GM12878 (cell line): ENCODE measurements at regions not wholly inside any gene's neighbourhood (a gene's known extent, or its start where the extent isn't known, plus 50 kb on each side); places are given as distances from the start of the nearest gene placed in this dataset.

ENCODE experiments used
- ATAC-seq: fragments of 200-7000 bp; cut with Tn5 transposase; 3 replicates; pipeline ENCODE4 v1.9.1; 2020; ENCODE audit warnings: mild to moderate bottlenecking, moderate library complexity
- BruUV-seq: library from RNA; stranded (reverse); fragments of 400-500 nt; replicated peaks from 2 replicates; lab custom pipeline; 2021; lab: Mats Ljungman, UMichigan
- CTCF ChIA-PET: fragments of 300-600 bp; sonication (Branson Sonifier 250); formaldehyde crosslinking; extraction: SDS; loops from one replicate; lab custom pipeline; 2021; ENCODE audit warnings: inconsistent platforms; lab: Yijun Ruan, JAX
- POLR2A ChIA-PET: fragments of 350-600 bp; formaldehyde crosslinking; extraction: SDS; loops from one replicate; lab custom pipeline; 2021; ENCODE audit warnings: inconsistent platforms; lab: Charles Lee
- RAD21 ChIA-PET: fragments of 300-600 bp; sonication (Branson Sonifier 250); formaldehyde crosslinking; loops from one replicate; lab custom pipeline; 2023; ENCODE audit warnings: antibody characterized with exemption; ENCODE audit not compliant: unreplicated experiment; lab: Charles Lee
- SMC1A ChIA-PET: fragments of 300-600 bp; sonication (Branson Sonifier 250); formaldehyde crosslinking; loops from one replicate; lab custom pipeline; 2023; ENCODE audit not compliant: unreplicated experiment, uncharacterized antibody; lab: Charles Lee
- DNase-seq: peaks from one replicate; pipeline ENCODE4 v3.0.0-alpha.2; 2011; ENCODE audit warnings: low read depth, low spot score
- FAIRE-seq: peaks from 3 replicates; lab custom pipeline; 2011; peaks lifted over from hg19 to GRCh38; lab: Jason Lieb, UNC
- H2AFZ ChIP-seq: 2 replicates; pipeline ENCODE4 v1.6.0; 2011; ENCODE audit warnings: low read depth, low read length, control low read depth; ENCODE audit not compliant: control insufficient read depth
- H3K27ac ChIP-seq: 2 replicates; pipeline ENCODE4 v1.5.1; 2011; ENCODE audit warnings: control low read depth; ENCODE audit not compliant: control insufficient read depth, insufficient read depth
- H3K27me3 ChIP-seq, 2 experiments: replicated peaks in 1 of 2; 2 replicates each; pipeline versions ENCODE4 v1.6.0 to v1.6.1; 2011; ENCODE audit warnings: low read length in 1 of 2; ENCODE audit not compliant: control insufficient read depth in 2 of 2, insufficient read depth in 2 of 2
- H3K36me3 ChIP-seq, 2 experiments: 2 replicates each; pipeline ENCODE4 v1.5.1; 2011; ENCODE audit warnings: low read length in 1 of 2; ENCODE audit not compliant: control insufficient read depth in 2 of 2, insufficient read depth in 2 of 2
- H3K4me1 ChIP-seq: 2 replicates; pipeline ENCODE4 v1.6.1; 2011; ENCODE audit warnings: mild to moderate bottlenecking, low read length, moderate library complexity, mixed read lengths; ENCODE audit not compliant: control insufficient read depth, insufficient read depth
- H3K4me2 ChIP-seq: 2 replicates; pipeline ENCODE4 v1.6.0; 2011; ENCODE audit warnings: control low read depth; ENCODE audit not compliant: control insufficient read depth, insufficient read depth
- H3K4me3 ChIP-seq: fragments of 200-600 bp; sonication (generic); 2 replicates; pipeline ENCODE4 v1.5.1; 2016
- H3K79me2 ChIP-seq: 2 replicates; pipeline ENCODE4 v1.6.0; 2011; ENCODE audit warnings: low read length; ENCODE audit not compliant: control insufficient read depth, insufficient read depth
- H3K9ac ChIP-seq: 2 replicates; pipeline ENCODE4 v1.8.0; 2011; ENCODE audit warnings: low read length, control low read depth, mixed read lengths; ENCODE audit not compliant: control insufficient read depth, insufficient read depth
- H3K9me3 ChIP-seq: replicated peaks from 3 replicates; pipeline ENCODE4 v1.5.1; 2011; ENCODE audit warnings: mild to moderate bottlenecking, low read length; ENCODE audit not compliant: control insufficient read depth, insufficient read depth
- H4K20me1 ChIP-seq: 2 replicates; pipeline ENCODE4 v1.6.0; 2011; ENCODE audit not compliant: control insufficient read depth, insufficient read depth
- CTCF ChIP-seq, 3 experiments: IDR thresholded peaks in 2 of 3; conservative IDR thresholded peaks in 1 of 3; 2 replicates each; pipeline ENCODE4 v1.5.1; 2011; ENCODE audit warnings: low read depth in 3 of 3, low read length in 3 of 3, mild to moderate bottlenecking in 3 of 3, control low read depth in 2 of 3, moderate library complexity in 2 of 3, inconsistent platforms in 1 of 3, mixed read lengths in 1 of 3; ENCODE audit not compliant: control insufficient read depth in 2 of 3, insufficient read depth in 1 of 3; ENCODE audit errors: extremely low read depth in 1 of 3
- HSF1 ChIP-seq: fragments of 150-350 bp; IDR thresholded peaks from 2 replicates; pipeline ENCODE4 v1.6.1; 2014; ENCODE audit warnings: mild to moderate bottlenecking, low read depth, low read length
- SIX5 ChIP-seq: IDR thresholded peaks from 2 replicates; pipeline ENCODE4 v1.6.1; 2011; ENCODE audit warnings: mild to moderate bottlenecking, low read depth, low read length, moderate library complexity; ENCODE audit not compliant: severe bottlenecking
- ZNF384 ChIP-seq: IDR thresholded peaks from 2 replicates; pipeline ENCODE4 v1.6.1; 2012; ENCODE audit warnings: low read depth, mild to moderate bottlenecking, low read length, improper control_type of control experiment, borderline replicate concordance
- in situ Hi-C: fragments of 300-500 bp; cut with MboI; formaldehyde crosslinking; loops from 9 replicates; pipeline ENCODE4 v1.14.3; 2018; ENCODE audit warnings: mixed read lengths
- intact Hi-C: fragments of 100-400 bp; cut with micrococcal nuclease; formaldehyde crosslinking; loops from one replicate; pipeline ENCODE4 v1.14.2; 2022; ENCODE audit not compliant: unreplicated experiment

- ATAC-seq = no peak
These were observed 209.6 kb downstream of the PTBP2 start for GRCh38 chr1:96931136-96931535.

More at GRCh38 chr1:96931136-96931535, 209.6 kb downstream of the PTBP2 start:
- Histone ChIP-seq H4K20me1 (no peaks in the 10 kb centered on the region), H3K4me2 (no peak overlapping the region), H3K9me3 (no peaks in the 10 kb centered on the region), H3K4me3 (no peak overlapping the region), H3K27me3 (no peaks in the 10 kb centered on the region; a peak in 1 of 4 replicates), H3K4me1 (no peaks in the 10 kb centered on the region), H3K36me3 (no peaks in the 10 kb centered on the region), H3K27ac (no peak overlapping the region), H3K9ac (no peak overlapping the region), H3K79me2 (no peaks in the 10 kb centered on the region), H2AFZ (no peak overlapping the region)
- TF ChIP-seq HSF1 = no peak
- no peak for TF ChIP-seq CTCF (IDR thresholded peaks at IDR 0.05 in 2 of 3, conservative IDR thresholded peaks at IDR 0.05 in 1 of 3; ENCODE audit: control insufficient read depth in 2 of 3, extremely low read depth in 1 of 3, insufficient read depth in 1 of 3, low read depth in 3 of 3, low read length in 3 of 3)
- TF ChIP-seq ZNF384 = no peak
- TF ChIP-seq SIX5 = no peak
- in situ Hi-C loops = no loop called here
- intact Hi-C loops = no loop called here
- BruUV-seq = no TSS peak
- SMC1A ChIA-PET = no interaction called here
- FAIRE-seq (no peak), DNase-seq (no peak)
- CTCF ChIA-PET = no interaction called here
- RAD21 ChIA-PET = no interaction called here
- POLR2A ChIA-PET = no interaction called here
